ENCODE measurements at regions not wholly inside any gene's neighbourhood (a gene's known extent, or its start where the extent isn't known, plus 50 kb on each side); places are given as distances from the start of the nearest gene placed in this dataset.

DNA sequence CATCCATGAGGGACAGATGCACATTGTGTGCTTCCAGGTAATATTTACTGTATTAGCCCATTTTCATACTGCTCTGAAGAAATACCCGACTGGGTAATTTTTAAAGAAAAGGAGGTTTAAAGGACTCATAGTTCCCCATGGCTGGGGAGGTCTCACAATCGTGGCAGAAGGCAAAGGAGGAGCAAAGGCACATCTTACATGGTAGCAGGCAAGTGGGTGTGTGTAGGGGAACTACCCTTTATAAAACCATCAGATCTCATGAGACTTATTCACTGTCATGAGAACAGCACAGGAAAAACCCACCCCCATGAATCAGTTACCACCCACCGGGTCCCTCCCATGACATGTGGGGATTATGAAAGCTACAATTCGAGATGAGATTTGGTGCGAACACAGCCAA, 148.8 kb upstream of the FBXL17 start:
- Histone ChIP-seq H3K4me3 (replicated peaks; ENCODE audit: insufficient read depth, low read length) (no peak overlapping the region), H3K27me3 (ENCODE audit: insufficient read depth, poor library complexity, severe bottlenecking) (no peaks in the 10 kb centered on the region), H3K27ac (replicated peaks) (no peak overlapping the region)
- DNase-seq (ENCODE audit: low read depth in 1 of 2, low spot score in 1 of 2) = no peak
- TF ChIP-seq POLR2AphosphoS5 (IDR thresholded peaks at IDR 0.05; ENCODE audit: low read depth) (no peak), SPI1 (IDR thresholded peaks at IDR 0.05; ENCODE audit: borderline replicate concordance, low read depth) (no peak), GABPA (IDR thresholded peaks at IDR 0.05; ENCODE audit: low read depth) (no peak)
- TF ChIP-seq, protein P1, sequence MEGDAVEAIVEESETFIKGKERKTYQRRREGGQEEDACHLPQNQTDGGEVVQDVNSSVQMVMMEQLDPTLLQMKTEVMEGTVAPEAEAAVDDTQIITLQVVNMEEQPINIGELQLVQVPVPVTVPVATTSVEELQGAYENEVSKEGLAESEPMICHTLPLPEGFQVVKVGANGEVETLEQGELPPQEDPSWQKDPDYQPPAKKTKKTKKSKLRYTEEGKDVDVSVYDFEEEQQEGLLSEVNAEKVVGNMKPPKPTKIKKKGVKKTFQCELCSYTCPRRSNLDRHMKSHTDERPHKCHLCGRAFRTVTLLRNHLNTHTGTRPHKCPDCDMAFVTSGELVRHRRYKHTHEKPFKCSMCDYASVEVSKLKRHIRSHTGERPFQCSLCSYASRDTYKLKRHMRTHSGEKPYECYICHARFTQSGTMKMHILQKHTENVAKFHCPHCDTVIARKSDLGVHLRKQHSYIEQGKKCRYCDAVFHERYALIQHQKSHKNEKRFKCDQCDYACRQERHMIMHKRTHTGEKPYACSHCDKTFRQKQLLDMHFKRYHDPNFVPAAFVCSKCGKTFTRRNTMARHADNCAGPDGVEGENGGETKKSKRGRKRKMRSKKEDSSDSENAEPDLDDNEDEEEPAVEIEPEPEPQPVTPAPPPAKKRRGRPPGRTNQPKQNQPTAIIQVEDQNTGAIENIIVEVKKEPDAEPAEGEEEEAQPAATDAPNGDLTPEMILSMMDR (IDR thresholded peaks at IDR 0.05; ENCODE audit: insufficient read depth, low read length) = no peak
- TF ChIP-seq, protein P2, sequence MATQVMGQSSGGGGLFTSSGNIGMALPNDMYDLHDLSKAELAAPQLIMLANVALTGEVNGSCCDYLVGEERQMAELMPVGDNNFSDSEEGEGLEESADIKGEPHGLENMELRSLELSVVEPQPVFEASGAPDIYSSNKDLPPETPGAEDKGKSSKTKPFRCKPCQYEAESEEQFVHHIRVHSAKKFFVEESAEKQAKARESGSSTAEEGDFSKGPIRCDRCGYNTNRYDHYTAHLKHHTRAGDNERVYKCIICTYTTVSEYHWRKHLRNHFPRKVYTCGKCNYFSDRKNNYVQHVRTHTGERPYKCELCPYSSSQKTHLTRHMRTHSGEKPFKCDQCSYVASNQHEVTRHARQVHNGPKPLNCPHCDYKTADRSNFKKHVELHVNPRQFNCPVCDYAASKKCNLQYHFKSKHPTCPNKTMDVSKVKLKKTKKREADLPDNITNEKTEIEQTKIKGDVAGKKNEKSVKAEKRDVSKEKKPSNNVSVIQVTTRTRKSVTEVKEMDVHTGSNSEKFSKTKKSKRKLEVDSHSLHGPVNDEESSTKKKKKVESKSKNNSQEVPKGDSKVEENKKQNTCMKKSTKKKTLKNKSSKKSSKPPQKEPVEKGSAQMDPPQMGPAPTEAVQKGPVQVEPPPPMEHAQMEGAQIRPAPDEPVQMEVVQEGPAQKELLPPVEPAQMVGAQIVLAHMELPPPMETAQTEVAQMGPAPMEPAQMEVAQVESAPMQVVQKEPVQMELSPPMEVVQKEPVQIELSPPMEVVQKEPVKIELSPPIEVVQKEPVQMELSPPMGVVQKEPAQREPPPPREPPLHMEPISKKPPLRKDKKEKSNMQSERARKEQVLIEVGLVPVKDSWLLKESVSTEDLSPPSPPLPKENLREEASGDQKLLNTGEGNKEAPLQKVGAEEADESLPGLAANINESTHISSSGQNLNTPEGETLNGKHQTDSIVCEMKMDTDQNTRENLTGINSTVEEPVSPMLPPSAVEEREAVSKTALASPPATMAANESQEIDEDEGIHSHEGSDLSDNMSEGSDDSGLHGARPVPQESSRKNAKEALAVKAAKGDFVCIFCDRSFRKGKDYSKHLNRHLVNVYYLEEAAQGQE (IDR thresholded peaks at IDR 0.05; ENCODE audit: insufficient replicate concordance, low read depth) = no peak

DNA sequence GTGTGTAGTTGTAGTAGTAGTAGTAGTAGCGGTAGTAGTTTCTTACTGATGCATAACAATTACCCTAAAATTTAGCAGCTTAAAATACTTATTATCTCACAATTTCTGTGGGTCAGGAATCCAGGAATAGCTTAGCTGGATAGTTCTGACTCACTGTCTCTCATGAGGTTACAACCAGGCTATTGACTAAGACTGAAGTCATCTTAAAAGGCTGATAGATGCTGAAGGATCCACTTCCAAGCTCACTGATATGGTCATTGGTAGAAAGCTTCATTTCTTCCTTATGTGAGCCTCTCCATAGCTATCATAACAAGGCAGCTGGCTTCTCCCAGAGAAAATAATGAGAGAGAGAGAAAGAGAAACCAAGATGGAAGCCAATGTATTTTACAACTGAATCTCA, 147.5 kb upstream of the FBXL17 start:
- no peak for DNase-seq (ENCODE audit: low read depth in 1 of 2, low spot score in 1 of 2)
- no peak overlapping the region for H3K4me3 ChIP-seq (replicated peaks; ENCODE audit: insufficient read depth, low read length)
- H3K27me3 ChIP-seq (ENCODE audit: insufficient read depth, poor library complexity, severe bottlenecking) = no peaks in the 10 kb centered on the region
- H3K27ac ChIP-seq (replicated peaks) = no peak overlapping the region
- TF ChIP-seq GABPA (IDR thresholded peaks at IDR 0.05; ENCODE audit: low read depth) (no peak), SPI1 (IDR thresholded peaks at IDR 0.05; ENCODE audit: borderline replicate concordance, low read depth) (no peak), POLR2AphosphoS5 (IDR thresholded peaks at IDR 0.05; ENCODE audit: low read depth) (no peak)
- TF ChIP-seq, protein P1 (IDR thresholded peaks at IDR 0.05; ENCODE audit: insufficient read depth, low read length) = no peak
- TF ChIP-seq, protein P2 (IDR thresholded peaks at IDR 0.05; ENCODE audit: insufficient replicate concordance, low read depth) = no peak

DNA sequence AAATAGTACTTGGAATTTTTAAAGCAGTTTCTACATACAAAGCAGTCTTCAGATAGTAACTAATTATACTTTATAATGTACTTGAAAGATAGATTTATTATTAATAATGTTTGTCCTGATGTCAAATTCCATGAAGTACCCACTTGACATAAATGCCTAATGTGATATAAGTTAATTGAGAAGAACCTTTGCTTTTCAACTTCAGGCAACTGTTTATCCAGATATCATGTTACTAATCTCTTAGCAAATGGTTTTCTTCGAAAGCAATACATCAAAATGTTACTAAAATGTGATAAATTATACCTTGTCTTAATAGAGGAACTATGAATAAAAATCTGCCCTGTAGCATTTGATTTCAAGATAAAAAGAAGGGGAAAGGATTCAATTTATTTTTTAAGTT, 146.8 kb upstream of the FBXL17 start:
- TF ChIP-seq GABPA (IDR thresholded peaks at IDR 0.05; ENCODE audit: low read depth) (no peak), SPI1 (IDR thresholded peaks at IDR 0.05; ENCODE audit: borderline replicate concordance, low read depth) (no peak), POLR2AphosphoS5 (IDR thresholded peaks at IDR 0.05; ENCODE audit: low read depth) (no peak)
- TF ChIP-seq, protein P1 (IDR thresholded peaks at IDR 0.05; ENCODE audit: insufficient read depth, low read length) = no peak
- TF ChIP-seq, protein P2 (IDR thresholded peaks at IDR 0.05; ENCODE audit: insufficient replicate concordance, low read depth) = no peak
- H3K27me3 ChIP-seq (ENCODE audit: insufficient read depth, poor library complexity, severe bottlenecking) = no peaks in the 10 kb centered on the region
- DNase-seq (ENCODE audit: low read depth in 1 of 2, low spot score in 1 of 2) = no peak
- no peak overlapping the region for H3K27ac ChIP-seq (replicated peaks)
- no peak overlapping the region for H3K4me3 ChIP-seq (replicated peaks; ENCODE audit: insufficient read depth, low read length)

Data from HL-60 (cell line).